ENCODE measurements at regions not wholly inside any gene's neighbourhood (a gene's known extent, or its start where the extent isn't known, plus 50 kb on each side); places are given as distances from the start of the nearest gene placed in this dataset.

- TF ChIP-seq PATZ1 (CRISPR knock-in tag; IDR thresholded peaks at IDR 0.05; ENCODE audit: borderline replicate concordance) (no peak), SNAI2 (CRISPR knock-in tag; IDR thresholded peaks at IDR 0.05) (no peak)
Observed at GRCh38 chr2:18384242-18384641, 176.2 kb downstream of the RDH14 start.
